ENCODE measurements at regions not wholly inside any gene's neighbourhood (a gene's known extent, or its start where the extent isn't known, plus 50 kb on each side); places are given as distances from the start of the nearest gene placed in this dataset.

GRCh38 chr2:148582679-148583511 is 61.7 kb upstream of the EPC2 start:
- ChIA-PET POLR2A (no interaction called here), CTCF (interaction anchor here (1.2 kb wide), 1 partner anchor 20 kb away, joined by 4 read pairs; no protein-coding TSS in a partner anchor)
- no peak for TF ChIP-seq CTCF (IDR thresholded peaks at IDR 0.05; ENCODE audit: control extremely low read depth, extremely low read depth, low read depth, missing control alignments)
- no peak for DNase-seq (ENCODE audit: extremely low spot score)

GRCh38 chr2:148585696-148586095 is 58.9 kb upstream of the EPC2 start:
- DNase-seq (ENCODE audit: extremely low spot score): no peak
- ChIA-PET CTCF (interaction anchor here (1.0 to 1.4 kb wide), 2 partner anchors 11 to 14 kb away, joined by 3 read pairs; no protein-coding TSS in a partner anchor), POLR2A (no interaction called here)
- TF ChIP-seq CTCF (IDR thresholded peaks at IDR 0.05; ENCODE audit: control extremely low read depth, extremely low read depth, low read depth, missing control alignments): no peak

- CTCF ChIA-PET: interaction anchor here (1.0 to 1.6 kb wide), 3 partner anchors 10 to 19 kb away, joined by 3 to 4 read pairs (median 3); no protein-coding TSS in a partner anchor
- no peak for DNase-seq (ENCODE audit: extremely low spot score)
- no peak for TF ChIP-seq CTCF (IDR thresholded peaks at IDR 0.05; ENCODE audit: control extremely low read depth, extremely low read depth, low read depth, missing control alignments)
- POLR2A ChIA-PET: no interaction called here
These were observed 57.9 kb upstream of the EPC2 start for GRCh38 chr2:148586522-148587128.

- POLR2A ChIA-PET: no interaction called here
- DNase-seq (ENCODE audit: extremely low spot score): no peak
- no peak for TF ChIP-seq CTCF (IDR thresholded peaks at IDR 0.05; ENCODE audit: control extremely low read depth, extremely low read depth, low read depth, missing control alignments)
- CTCF ChIA-PET: no interaction called here
These were observed 53.9 kb upstream of the EPC2 start for GRCh38 chr2:148590612-148591011.

GRCh38 chr2:148592791-148593190 is 51.8 kb upstream of the EPC2 start:
- CTCF ChIA-PET: interaction anchor here (1.0 kb wide), 1 partner anchor 9 kb away, joined by 3 read pairs; no protein-coding TSS in a partner anchor

GRCh38 chr2:148593421-148593820 is 51.1 kb upstream of the EPC2 start:
- ChIA-PET CTCF (no interaction called here), POLR2A (no interaction called here)
- no peak for DNase-seq (ENCODE audit: extremely low spot score)
- no peak for TF ChIP-seq CTCF (IDR thresholded peaks at IDR 0.05; ENCODE audit: control extremely low read depth, extremely low read depth, low read depth, missing control alignments)

More at GRCh38 chr2:148592791-148593190, 51.8 kb upstream of the EPC2 start:
- TF ChIP-seq CTCF (IDR thresholded peaks at IDR 0.05; ENCODE audit: control extremely low read depth, extremely low read depth, low read depth, missing control alignments): no peak
- POLR2A ChIA-PET: no interaction called here
- DNase-seq (ENCODE audit: extremely low spot score): no peak

All from GM10248 (cell line).